LNCAP (cell line): ENCODE measurements at regions not wholly inside any gene's neighbourhood (a gene's known extent, or its start where the extent isn't known, plus 50 kb on each side); places are given as distances from the start of the nearest gene placed in this dataset.

ENCODE experiments used
- CTCF ChIP-seq: fragments of 450-650 bp; IDR thresholded peaks from 2 replicates; pipeline ENCODE4 v1.5.1; 2017; ENCODE audit warnings: mild to moderate bottlenecking

GRCh38 chr5:143480001-143480400 is 76.5 kb upstream of the NR3C1 start:
- TF ChIP-seq CTCF, result no peak

- TF ChIP-seq CTCF, result no peak
Observed at GRCh38 chr5:143479394-143479793, 75.9 kb upstream of the NR3C1 start.

GRCh38 chr5:143476601-143477211 is 73.2 kb upstream of the NR3C1 start:
- no peak for TF ChIP-seq CTCF

- TF ChIP-seq CTCF, result no peak
Observed at GRCh38 chr5:143474616-143475015, 71.1 kb upstream of the NR3C1 start.

GRCh38 chr5:143473481-143473880 is 70.0 kb upstream of the NR3C1 start:
- no peak for TF ChIP-seq CTCF

GRCh38 chr5:143472576-143472975 is 69.1 kb upstream of the NR3C1 start:
- TF ChIP-seq CTCF, result no peak

- no peak for TF ChIP-seq CTCF
Observed at GRCh38 chr5:143471666-143472464, 68.4 kb upstream of the NR3C1 start.
